Daoy (cell line): ENCODE measurements at regions not wholly inside any gene's neighbourhood (a gene's known extent, or its start where the extent isn't known, plus 50 kb on each side); places are given as distances from the start of the nearest gene placed in this dataset.

Experiments used
- DNase-seq: peaks from one replicate; pipeline ENCODE4 v3.0.0-alpha.2; 2015; ENCODE audit warnings: low read depth

DNA sequence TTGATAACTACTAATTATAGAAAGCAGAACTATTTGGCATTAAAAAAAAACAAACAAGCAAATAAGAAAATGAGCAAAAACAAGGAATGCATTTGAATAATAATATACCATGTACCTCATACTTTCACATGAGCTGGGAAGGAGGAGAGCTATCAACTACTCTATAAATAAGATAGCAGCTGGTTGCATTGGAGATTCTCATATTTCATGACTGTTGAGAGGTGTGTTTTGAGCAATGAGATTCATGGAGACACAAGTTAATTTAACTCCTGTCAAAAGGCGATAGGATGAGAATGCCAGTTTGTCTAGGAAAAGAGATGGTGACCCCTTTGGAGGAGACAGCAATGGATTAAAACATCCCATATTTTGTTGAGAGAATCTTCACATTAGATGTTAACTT is 348.8 kb upstream of the SPTLC3 start:
- no peak for DNase-seq

DNA sequence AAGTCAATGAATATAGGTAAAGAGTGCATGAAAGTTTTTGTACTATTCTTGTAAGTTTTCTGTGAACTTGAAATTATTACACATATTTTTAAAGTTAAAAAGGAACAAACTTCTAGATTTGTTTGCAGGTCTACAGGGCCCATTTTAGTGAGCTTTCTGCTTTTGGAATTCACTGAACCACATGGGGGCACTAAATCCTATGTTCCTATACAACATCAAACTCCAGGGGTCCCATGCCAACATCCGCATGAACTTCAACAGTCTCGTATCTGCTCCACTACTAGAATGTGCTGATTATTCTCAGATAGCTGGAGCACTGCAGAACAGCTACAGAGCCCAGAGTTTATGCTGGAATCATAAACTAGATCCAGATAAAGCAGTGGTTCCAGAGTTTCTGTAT is 347.9 kb upstream of the SPTLC3 start:
- DNase-seq = no peak

DNA sequence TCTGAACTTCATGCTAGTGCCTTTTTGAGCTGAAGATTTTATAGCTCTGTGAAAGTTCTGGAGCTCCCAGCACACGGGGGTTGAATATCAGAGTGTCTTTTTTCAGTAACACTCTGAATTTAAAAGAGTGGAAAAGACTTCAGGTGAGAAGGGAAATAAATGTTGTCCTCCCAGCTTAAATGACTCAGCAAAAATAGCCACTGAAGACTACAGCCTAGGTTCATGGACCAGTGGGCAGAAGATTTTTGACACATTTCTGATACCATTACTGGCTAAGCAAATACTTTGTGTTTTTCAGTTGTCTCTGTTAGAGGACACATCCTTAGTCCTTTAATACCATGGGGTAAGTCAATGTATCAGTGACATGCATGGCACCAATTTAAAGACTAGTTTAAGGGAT is 338.5 kb upstream of the SPTLC3 start:
- no peak for DNase-seq

DNA sequence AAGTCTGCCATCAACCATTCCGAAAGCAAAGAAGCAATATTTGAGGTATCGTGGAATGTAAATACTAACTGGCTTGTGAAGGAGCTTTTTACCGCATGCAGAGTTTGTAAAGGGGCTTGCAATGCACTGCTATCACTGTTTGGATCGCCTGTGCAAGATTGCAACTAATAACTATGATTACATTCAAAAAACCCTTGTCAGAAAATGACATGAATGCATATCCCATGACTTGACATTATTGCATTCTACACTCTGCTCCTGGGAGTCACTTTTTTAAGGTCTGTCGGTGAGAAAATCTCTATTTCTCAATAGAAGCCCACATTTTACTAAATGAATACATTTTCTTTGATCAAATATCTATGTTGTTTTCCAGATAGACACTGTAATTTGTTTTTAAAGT is 335.4 kb upstream of the SPTLC3 start:
- no peak for DNase-seq

DNA sequence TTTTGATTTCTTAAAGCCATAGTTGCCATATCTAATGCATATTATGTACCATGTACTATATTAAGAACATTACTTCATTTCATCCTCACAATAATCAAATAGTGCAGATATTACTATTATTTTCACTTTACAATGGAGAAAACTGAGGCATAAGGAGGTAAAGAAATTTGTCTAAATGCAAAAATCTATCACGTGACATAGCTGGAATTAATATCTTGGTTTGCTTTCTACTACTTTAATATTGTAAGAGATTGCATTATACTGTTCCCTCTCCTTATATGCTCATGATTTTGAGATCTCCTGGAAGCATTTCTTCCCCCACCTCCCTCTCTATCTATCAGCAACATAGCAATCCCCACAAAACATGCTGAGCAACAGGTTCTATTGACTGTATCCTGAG is 330.8 kb upstream of the SPTLC3 start:
- DNase-seq = no peak

DNA sequence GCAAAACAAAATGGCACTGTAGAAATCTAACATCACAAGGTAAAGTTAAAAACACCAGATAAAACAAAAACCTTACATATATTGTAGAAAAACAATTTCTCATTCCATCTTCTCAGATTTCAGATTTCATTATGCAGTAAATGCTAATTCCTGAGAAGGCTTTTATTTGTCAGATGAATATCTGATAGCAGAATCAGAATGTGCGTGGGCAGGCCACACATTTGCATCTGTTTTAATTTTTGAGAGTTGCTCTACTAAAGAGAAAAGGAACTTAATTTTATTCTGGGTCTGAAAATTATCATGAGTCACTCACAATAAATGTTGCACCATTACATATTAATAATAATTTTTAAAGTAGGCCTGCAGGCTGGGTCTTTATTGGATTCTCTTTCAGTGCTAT is 329.3 kb upstream of the SPTLC3 start:
- DNase-seq = no peak

DNA sequence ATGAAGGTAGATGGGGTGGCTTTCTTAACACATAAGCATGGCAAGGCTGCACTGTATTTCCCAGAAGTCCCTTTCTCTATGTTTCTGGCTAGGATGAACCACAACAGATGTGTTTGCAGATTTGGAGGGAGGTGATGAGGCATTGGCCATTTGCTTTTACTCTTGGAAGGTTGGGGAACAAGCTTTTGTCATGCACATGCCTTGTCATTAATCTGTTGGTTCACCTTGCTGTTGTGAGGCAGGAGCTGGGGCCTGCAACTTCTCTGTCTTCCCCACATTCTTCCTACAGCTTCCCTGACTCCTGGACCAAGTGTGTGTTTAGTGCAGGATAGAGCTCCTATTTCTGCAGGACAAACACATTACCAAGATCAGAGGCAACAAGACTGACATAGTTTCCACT is 326.2 kb upstream of the SPTLC3 start:
- no peak for DNase-seq

DNA sequence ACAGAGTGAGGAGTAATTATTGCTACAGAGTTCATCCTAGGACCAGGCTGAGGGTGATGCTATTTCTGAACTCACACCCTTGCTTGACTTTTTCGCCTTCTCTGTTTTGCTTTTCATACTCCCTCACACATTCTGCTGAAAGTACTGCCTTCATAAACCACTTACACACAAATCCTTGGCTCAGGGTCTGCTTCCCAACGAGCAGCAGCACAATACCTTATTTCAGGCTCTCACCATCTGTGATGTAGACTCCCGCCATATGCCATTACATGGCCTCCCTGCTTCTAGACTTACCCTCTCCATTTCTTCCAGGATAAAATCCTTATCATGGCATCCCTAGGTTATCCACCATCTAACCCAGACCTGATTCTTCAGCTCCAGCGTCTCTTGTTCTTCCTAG is 321.3 kb upstream of the SPTLC3 start:
- no peak for DNase-seq

DNA sequence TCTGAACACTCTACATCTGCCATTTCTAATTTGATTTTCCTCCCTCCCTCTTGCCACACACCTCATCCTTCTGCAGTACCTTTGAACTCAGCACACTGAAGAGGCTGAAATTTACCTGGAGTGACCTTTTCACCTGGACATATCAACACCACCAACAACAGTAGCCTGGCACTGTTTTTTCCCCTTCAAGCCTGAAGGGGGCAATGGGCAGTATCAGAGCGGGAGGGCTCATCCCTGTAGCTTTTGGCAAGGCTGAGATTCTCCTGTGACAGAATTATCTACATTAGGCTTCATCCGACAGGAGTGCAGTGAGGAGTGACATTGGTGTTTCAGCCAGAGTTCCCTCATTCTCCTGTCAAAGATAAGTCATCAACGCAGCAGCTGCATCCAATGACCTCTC is 312.8 kb upstream of the SPTLC3 start:
- no peak for DNase-seq

DNA sequence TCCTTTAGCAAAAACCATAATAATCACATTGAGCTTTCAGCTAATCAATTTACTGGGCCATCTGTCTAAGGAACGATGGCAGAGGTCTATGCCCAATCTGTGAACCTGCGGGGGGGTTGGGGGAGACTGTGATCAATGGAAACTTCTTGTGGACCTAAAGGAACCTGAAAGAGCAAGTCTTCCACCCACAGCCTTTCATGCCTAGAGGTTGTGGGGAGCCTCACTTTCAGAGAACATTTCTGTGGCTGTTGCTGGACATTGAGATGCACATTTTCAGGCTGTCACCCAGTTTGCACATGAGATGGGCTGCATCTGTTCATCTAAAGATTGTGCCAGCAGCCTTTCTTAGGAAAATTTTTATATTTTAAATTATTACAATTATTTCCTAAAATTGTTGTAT is 310.0 kb upstream of the SPTLC3 start:
- DNase-seq = no peak

DNA sequence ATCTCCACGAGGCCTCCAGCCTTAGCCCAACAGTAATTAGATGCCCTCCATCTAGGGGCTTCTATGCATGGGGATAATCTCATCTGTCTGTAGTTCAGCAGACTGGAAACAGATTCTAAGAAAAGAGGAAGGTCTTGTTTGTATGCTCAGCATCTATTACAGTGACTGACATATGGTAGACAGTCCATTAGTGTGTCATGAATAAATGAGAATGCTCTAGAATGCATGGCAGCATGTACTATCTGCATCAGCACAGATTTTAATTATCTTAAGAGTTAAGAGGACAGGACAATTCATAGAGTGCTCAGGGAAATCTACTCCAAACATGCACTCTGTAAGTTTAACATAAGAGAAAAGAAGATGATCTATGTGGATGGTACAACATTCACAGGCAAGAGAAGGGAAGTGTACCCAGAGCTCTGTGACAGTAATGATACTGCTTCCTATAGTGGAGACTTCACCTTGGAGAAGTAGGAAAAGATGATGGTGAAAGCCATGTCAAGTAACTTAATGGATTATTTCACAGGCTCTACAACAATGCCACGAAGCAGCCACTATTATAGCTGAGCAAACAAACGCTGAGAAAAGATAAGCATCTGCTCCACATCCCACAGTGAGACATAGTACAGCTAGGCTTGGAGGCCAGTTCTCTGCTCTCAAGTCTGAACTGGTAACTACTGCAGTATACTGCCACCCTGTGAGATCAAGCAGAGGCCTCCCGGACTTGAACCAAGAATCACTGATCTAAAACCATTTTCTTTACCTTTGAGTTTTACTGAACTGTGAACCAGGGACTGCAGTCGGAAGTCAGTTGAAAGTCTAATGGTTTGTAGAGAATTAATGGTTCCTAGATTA is 309.2 kb upstream of the SPTLC3 start:
- no peak for DNase-seq

DNA sequence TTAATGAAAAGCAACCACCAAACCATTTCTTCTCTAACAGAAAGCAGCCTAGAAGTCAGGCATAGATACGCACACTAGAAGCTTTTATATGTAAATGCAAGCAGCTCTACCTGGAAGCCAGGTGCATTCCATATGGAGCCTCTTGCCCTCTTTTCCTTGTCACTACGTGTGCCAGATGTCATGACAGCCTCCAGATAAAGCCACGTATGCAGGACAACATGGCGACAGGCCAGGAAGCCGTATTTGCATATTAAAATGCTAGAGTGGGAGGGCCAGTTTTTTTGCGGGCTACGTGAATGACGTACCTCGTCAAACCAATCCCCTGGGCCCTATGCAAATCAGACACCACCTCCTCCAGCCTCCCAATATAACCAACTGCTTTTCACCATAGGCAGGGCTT is 308.1 kb upstream of the SPTLC3 start:
- peak; percentile 2 for DNase-seq

DNA sequence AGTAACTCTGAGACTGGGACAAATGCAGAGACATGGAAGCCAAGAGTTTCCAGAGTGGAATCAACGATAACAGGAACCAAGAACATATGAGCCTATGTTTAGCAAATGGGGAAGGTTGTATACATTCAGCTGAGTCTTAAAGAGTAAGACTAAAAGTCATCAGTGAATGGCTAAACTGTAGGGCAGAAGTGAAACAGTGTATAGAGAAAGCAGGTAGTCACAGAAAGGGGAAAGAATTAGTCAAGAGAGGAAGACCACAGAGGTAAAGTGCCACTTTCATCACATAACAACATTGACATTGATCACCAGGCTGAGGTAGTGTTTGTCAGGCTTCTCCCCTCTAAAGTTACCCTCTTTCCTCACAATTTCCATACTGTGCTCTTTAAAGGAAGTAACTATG is 306.5 kb upstream of the SPTLC3 start:
- no peak for DNase-seq

DNA sequence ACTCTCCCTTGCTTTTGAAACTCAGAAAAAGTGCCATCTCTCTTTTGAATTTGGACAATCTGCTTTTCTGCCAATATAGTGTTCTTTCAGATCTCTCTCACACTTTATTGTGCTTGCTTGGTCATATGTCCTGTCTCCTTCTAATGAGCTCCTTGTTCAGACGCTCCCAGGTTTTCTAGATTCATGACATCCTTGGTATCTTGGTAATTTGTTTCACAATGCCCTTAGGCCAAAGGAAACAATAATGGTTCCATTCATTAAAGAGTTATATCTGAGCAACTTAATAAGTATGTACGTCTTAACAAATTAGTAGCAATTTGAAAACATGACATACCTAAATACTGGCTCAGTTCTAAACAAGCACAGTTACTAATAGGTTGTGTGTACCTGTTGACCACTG is 293.4 kb upstream of the SPTLC3 start:
- DNase-seq = no peak

DNA sequence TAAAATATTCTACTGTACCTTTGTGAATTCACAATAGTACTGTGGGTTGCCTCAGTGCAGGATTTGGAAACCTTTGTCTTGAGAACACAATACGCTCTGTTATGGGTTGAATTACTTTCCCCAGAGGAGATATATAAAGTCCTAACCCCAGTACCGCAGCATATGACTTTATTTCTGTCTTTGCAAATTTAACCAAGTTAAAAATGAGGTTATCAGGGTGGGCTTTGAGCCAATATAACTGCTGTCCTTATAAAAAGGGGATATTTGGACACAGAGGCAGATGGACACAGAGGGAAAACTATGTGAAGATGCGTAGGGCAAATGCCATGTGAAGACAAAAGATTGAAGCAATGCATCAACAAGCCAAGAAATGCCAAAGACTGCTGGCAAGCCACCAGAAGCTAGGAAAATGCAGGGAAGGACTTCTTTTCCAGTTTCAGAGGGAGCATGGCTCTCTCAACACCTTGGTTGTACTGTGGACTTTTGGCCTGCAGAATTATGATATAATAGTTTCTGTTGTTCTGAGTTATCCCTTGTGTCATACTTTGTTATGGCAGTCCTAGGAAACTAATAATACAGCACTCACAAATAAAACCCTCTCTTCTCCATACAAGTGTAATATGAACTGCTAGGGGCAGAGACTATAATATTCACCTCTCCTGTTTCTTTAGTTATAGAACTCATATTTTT is 292.6 kb upstream of the SPTLC3 start:
- DNase-seq = no peak

DNA sequence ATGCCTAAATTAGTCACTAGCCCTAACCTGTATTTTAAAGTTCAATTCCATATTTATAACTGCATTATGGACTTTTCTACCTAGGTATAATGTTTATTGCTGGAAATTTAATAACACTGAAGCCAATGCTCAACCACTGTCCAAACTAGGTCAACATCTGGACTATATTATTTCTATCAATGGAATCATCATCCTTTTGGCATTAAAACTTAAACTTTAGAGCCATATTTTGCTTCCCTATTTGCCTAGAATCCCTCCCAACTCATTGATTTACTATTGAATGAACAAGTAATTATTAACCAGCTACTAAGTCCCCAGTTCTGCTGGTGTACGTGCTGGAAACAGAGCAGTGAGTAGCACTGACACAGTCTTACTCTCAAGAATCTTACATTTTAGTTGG is 291.7 kb upstream of the SPTLC3 start:
- no peak for DNase-seq

DNA sequence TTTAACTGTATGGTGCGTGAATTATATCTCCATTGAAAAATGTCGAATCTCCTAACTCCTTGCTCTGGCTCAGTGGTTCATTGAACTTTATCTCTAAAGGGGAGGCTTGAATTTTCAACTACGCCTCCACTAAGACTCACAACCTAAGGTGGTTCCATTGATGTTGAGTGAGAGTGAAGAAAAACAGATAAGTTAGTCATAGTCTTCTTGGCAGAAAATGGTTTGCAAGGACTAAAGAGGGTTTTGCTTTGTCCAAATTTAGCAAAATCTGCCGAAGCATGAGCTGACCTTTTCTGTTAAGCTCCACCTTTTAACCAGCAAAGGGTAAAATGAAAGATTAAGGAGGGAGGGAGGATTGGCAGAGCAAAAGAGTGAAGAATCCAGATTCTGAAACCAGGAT is 290.2 kb upstream of the SPTLC3 start:
- DNase-seq = no peak

DNA sequence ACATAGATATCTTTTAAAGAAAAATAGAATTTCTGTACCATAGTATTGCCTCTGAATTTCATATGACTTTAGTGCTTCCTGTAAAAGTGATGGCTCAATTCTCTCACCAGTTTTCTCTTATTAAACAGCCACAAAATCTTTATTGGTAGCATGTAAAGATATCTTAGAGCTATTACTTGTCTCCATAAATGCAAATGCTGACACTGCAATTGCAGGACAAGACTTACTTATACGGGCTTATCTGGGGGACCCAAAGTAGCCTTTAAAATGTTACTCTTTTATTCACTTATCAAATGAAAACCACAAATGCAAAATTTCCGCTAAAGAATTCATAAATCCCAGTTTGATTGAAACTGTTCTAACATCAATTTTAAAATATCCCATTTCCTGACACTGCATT is 287.1 kb upstream of the SPTLC3 start:
- DNase-seq = no peak

DNA sequence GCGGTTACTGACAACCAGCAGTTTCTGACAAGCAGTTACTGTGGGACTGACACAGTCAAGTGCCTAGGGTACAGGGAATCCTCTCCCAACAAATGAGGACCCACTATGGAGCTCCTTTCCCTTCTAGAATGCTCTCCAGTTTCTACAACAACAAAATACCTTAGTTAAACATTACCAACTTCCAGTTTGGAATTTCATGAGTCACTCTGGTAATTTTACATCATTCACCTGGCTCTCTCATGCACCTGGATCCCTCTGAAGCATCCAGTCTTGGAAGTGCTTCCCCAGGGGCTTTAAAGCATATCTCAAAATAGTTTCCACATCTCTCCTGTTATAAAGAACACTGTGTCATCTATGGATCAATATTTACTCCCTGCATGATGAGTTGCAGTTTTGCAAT is 286.7 kb upstream of the SPTLC3 start:
- DNase-seq = no peak

DNA sequence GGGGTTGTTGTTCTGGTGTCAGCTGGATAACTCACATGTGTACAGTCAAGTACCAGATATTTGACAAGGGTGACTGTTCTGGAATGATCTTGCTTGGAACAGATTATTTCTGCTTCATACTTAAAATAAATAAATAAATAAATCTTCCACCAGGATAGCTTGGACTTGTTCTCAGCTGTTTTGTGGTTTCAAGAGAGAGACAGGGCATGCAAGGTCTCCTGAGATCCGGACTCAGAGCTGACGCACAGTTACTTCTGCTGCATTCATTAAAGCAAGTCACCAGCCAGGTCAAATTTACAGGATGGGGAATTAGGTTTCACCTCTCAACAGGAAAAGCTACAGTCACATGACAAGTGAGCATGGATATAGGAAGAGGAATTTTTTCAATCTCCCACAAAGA is 285.0 kb upstream of the SPTLC3 start:
- DNase-seq = no peak

DNA sequence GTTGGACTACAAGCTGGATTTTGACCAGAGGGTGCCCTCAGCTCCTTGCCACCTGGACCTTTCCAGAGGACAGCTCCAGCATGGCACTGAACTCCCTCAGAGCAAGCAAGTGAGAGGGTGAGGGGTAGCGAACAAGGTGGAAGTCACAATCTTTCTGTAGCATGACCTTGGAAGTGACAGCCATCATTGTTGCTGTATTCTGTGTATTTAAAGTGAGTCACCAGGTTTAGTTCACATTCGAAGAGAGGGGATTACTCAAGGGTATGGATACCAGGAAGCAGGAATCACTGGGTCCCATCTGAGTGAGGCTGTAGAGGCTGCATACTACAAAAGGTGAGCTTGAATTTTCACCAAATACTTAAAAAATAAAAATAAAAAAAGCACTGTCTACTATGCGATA is 280.0 kb upstream of the SPTLC3 start:
- DNase-seq = no peak

DNA sequence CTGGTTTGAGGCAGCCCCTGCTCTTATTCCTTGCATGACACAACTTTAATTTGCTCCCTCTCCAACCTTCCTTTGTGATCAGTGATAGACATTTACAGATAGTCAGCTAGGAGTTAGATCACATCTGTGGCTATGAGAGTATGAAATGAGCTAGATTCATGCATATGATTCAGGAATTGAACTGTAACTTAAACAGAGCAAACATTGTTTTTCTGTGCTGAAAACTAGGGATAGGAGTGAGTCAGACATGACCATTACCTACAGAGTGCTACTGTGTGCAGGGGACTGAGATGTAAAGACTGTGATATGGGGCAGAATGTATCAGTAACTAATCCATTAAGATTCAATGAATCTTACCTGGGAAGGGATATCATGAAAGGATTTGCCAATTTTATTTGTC is 279.4 kb upstream of the SPTLC3 start:
- DNase-seq = no peak

DNA sequence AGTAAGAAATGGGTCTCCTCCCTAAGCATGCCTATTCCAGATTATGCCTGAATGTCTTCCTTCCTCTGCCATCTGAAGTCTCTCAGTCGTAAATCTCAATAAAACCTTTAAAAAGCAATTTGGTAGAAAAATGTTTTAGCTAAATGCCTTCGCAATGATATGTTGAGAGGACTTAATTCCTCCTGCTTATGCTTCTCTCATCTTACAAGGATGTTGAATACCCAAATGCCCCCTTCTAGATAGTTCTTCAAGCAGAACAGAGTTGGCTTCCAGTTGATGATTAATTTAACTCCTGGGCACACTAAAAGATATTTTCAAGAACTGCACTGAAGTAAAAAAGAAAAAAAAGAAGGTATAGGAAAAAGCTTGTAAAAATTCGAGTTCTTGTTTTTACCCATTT is 275.0 kb upstream of the SPTLC3 start:
- DNase-seq = no peak

DNA sequence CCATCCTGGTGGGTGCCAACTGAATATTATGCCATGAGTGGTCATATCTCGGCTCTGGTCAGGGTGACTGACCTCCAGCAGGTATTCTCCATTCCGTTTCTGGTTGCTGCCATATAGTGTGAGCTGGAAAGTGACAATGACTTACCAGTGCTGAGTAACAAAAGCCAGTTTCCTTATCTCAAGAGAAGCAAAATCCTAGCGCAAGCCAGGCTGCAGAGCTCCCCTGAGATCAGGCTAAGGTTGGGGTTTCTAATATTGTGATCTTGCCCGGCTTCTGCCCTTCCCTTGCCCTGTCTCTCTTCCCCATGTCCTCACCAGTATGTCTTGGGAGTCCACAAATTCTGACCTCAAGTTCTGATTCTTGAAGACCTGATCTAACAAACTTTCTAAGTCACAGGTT is 271.3 kb upstream of the SPTLC3 start:
- DNase-seq = no peak
